Natural killer cell treated with Interleukin-12 subunit alpha and Interleukin-12 subunit beta and Interleukin-15 and Interleukin-18, amount 100 ng/mL, for 72 hours (primary cell): ENCODE measurements at regions not wholly inside any gene's neighbourhood (a gene's known extent, or its start where the extent isn't known, plus 50 kb on each side); places are given as distances from the start of the nearest gene placed in this dataset.
"Not testable (repeated sequence)": the region's sequence is repeated elsewhere in the genome, so short reads cannot be mapped to it uniquely, and the experiment has no call there.

Source experiments
- ATAC-seq, 2 donors: fragments of 150-1000 bp; cut with Tn5 transposase in 1 of 2; sonication (Bioruptor Pico), chemical (Tn5 transposase) in 1 of 2; 2 replicates each; pipeline ENCODE4 v1.10.0; 2021
- DNase-seq: peaks from one replicate; pipeline ENCODE4 v3.0.0; 2022; ENCODE audit warnings: low spot score
- H3K27ac Mint-ChIP-seq, 2 donors: 1 replicate in 1 of 2; 2 replicates in 1 of 2; pipeline ENCODE4 v1.8.0; 2022; ENCODE audit warnings: mixed read lengths in 2 of 2, mild to moderate bottlenecking in 1 of 2, moderate library complexity in 1 of 2
- H3K27me3 Mint-ChIP-seq, 2 donors: 1 replicate in 1 of 2; 2 replicates in 1 of 2; pipeline ENCODE4 v1.8.0; 2022; ENCODE audit warnings: mixed read lengths in 2 of 2
- H3K36me3 Mint-ChIP-seq: one replicate; pipeline ENCODE4 v1.8.0; 2022; ENCODE audit warnings: mixed read lengths
- H3K4me1 Mint-ChIP-seq, 2 donors: 1 replicate in 1 of 2; 2 replicates in 1 of 2; pipeline ENCODE4 v1.8.0; 2022; ENCODE audit warnings: low read depth in 2 of 2, mixed read lengths in 2 of 2, mild to moderate bottlenecking in 1 of 2
- H3K4me3 Mint-ChIP-seq: one replicate; pipeline ENCODE4 v1.8.0; 2022; ENCODE audit warnings: mixed read lengths
- H3K9me3 Mint-ChIP-seq: 2 replicates; pipeline ENCODE4 v1.8.0; 2022; ENCODE audit warnings: mixed read lengths

DNA sequence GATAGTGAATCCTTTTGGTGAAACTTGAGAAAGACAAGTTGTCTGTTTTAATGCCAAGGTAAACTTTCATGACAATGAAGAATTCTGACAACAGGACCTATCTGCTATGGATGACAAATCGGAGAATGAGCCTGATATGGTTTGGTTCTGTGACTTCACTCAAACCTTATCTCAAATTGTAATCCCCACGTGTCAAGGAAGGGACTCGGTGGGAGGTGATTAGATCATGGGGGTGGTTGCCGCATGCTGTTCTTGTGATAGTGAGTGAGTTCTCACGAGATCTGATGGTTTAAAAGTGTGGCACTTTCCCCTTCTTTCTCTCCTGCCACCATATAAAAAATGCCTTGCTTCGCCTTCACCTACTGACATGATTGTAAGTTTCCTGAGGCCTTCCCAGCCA, 1964.1 kb upstream of the CDH9 start:
- Mint-ChIP-seq H3K9me3 (peaks cover 11% of the 10 kb centered on the region), H3K27me3 (no peaks in the 10 kb centered on the region), H3K4me1 (no peaks in the 10 kb centered on the region), H3K4me3 (no peak overlapping the region), H3K36me3 (no peaks in the 10 kb centered on the region), H3K27ac (no peak overlapping the region)
- no peak for DNase-seq
- no peak for ATAC-seq

GRCh38 chr5:29001666-29002065, 1963.3 kb upstream of the CDH9 start:
- Mint-ChIP-seq H3K27me3 (no peaks in the 10 kb centered on the region), H3K4me3 (no peak overlapping the region), H3K9me3 (peaks cover 11% of the 10 kb centered on the region), H3K27ac (no peak overlapping the region), H3K4me1 (no peaks in the 10 kb centered on the region), H3K36me3 (no peaks in the 10 kb centered on the region)
- no peak for ATAC-seq
- DNase-seq = no peak

- H3K36me3 Mint-ChIP-seq = peaks cover 4% of the 10 kb centered on the region
- H3K9me3 Mint-ChIP-seq = peaks cover 21% of the 10 kb centered on the region
- no peaks in the 10 kb centered on the region for H3K27me3 Mint-ChIP-seq
- no peak overlapping the region for H3K27ac Mint-ChIP-seq
- ATAC-seq = no peak
- H3K4me1 Mint-ChIP-seq = no peaks in the 10 kb centered on the region
- no peak overlapping the region for H3K4me3 Mint-ChIP-seq
- no peak for DNase-seq
Measured at GRCh38 chr5:28984639-28985038, 1946.3 kb upstream of the CDH9 start.

- H3K9me3 Mint-ChIP-seq = peaks cover 18% of the 10 kb centered on the region
- H3K27me3 Mint-ChIP-seq = no peaks in the 10 kb centered on the region
- no peak overlapping the region for H3K27ac Mint-ChIP-seq
- no peaks in the 10 kb centered on the region for H3K4me1 Mint-ChIP-seq
- peaks cover 9% of the 10 kb centered on the region for H3K36me3 Mint-ChIP-seq
- DNase-seq = no peak
- no peak overlapping the region for H3K4me3 Mint-ChIP-seq
- no peak for ATAC-seq
Measured at GRCh38 chr5:28975508-28975907, 1937.1 kb upstream of the CDH9 start.

DNA sequence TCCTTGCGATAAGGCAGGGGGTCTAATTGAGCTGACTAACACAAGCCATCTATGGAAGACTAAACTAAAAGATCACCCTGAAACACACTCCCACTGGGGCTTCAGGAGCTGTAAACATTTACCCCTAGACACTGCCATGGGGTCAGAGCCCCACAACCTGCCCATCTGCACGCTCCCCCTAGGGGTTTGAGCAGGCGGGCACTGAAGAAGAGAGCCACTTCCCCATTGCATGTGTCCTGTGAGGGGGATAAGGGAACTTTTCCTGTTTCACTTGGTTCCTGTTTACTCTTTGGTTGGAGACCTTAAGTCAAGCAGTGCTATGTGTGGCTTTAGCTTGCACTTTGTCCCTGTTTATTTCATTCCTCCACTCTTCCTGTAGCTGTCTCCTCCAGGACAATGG, 1929.5 kb upstream of the CDH9 start:
- no peaks in the 10 kb centered on the region for H3K4me1 Mint-ChIP-seq
- no peak for DNase-seq
- no peak for ATAC-seq
- no peaks in the 10 kb centered on the region for H3K36me3 Mint-ChIP-seq
- no peak overlapping the region for H3K27ac Mint-ChIP-seq
- H3K9me3 Mint-ChIP-seq = peaks cover 4% of the 10 kb centered on the region
- H3K4me3 Mint-ChIP-seq = no peak overlapping the region
- no peaks in the 10 kb centered on the region for H3K27me3 Mint-ChIP-seq

DNA sequence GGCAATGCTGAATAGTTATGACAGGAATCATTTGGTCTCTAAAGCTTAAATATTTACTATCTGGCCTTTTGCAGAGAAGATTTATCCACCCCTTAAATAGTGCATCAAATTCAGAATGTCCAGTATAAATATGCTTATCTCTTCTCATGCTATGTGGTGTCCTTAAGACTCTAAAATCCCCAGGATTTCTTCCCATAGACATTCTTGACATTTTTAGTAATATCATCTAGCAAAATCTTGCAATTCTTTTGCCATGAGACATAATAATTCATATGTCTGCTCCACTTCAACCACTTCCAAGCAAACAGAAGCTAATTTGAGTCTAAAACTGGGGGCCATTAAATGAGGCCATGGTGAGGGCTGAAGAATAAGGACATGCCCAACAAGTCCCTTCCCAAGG, 1923.4 kb upstream of the CDH9 start:
- Mint-ChIP-seq H3K27ac (no peak overlapping the region), H3K9me3 (peaks cover 12% of the 10 kb centered on the region), H3K36me3 (no peaks in the 10 kb centered on the region), H3K27me3 (no peaks in the 10 kb centered on the region), H3K4me1 (no peaks in the 10 kb centered on the region), H3K4me3 (no peak overlapping the region)
- ATAC-seq = no peak
- no peak for DNase-seq

DNA sequence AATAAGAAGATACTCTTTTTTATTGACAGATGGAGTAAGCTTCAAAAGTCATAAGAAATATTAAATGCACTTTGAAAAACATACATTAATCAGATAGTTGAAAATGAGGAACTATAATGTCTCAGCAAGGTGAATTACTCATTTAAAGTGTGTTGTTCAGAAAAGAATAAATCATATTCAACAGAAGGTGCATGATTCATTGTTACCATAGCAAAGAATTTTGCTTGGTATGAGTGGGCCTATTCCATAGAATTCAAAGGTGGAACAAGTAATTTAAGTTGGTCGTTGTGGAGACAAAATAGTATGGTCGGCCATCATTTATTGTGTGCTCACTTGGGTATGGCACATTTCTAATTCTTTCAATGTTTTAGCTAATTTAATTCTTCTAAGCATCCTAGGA, 1920.2 kb upstream of the CDH9 start:
- no peak for ATAC-seq
- Mint-ChIP-seq H3K4me1 (no peaks in the 10 kb centered on the region), H3K36me3 (no peaks in the 10 kb centered on the region), H3K27me3 (no peaks in the 10 kb centered on the region), H3K27ac (no peak overlapping the region), H3K4me3 (no peak overlapping the region), H3K9me3 (peaks cover 11% of the 10 kb centered on the region)
- no peak for DNase-seq

GRCh38 chr5:28957450-28957849, 1919.1 kb upstream of the CDH9 start:
- DNase-seq (no peak), ATAC-seq (no peak)
- Mint-ChIP-seq H3K4me3 (no peak overlapping the region), H3K4me1 (no peaks in the 10 kb centered on the region), H3K9me3 (peaks cover 15% of the 10 kb centered on the region), H3K36me3 (no peaks in the 10 kb centered on the region), H3K27me3 (no peaks in the 10 kb centered on the region), H3K27ac (no peak overlapping the region)

- no peaks in the 10 kb centered on the region for H3K4me1 Mint-ChIP-seq
- H3K27ac Mint-ChIP-seq = no peak overlapping the region
- no peak overlapping the region for H3K4me3 Mint-ChIP-seq
- ATAC-seq (no peak), DNase-seq (no peak)
- no peaks in the 10 kb centered on the region for H3K27me3 Mint-ChIP-seq
- H3K9me3 Mint-ChIP-seq = peaks cover 13% of the 10 kb centered on the region
- H3K36me3 Mint-ChIP-seq = no peaks in the 10 kb centered on the region
Measured at GRCh38 chr5:28954074-28954473, 1915.7 kb upstream of the CDH9 start.

DNA sequence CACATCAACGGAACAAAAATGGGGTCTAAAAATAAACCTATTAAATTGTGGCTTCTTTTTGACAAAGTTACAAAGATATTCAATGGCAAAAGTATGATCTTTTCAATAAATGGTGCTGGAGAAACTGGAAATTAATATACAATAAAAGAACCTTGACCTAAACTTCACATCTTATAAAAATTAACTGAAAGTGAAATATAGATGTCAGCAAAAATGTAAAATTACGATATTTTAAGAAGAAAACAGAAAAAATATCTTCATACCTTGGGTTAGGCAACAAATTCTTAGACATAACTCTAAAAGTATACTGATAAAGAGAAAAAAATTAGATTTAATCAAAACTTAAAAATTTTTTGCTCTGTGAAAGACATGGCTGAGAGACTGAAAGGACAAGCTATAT, 1909.5 kb upstream of the CDH9 start:
- Mint-ChIP-seq H3K4me3 (no peak overlapping the region), H3K27ac (no peak overlapping the region), H3K27me3 (no peaks in the 10 kb centered on the region), H3K9me3 (peaks cover 12% of the 10 kb centered on the region), H3K4me1 (no peaks in the 10 kb centered on the region), H3K36me3 (no peaks in the 10 kb centered on the region)
- ATAC-seq (no peak), DNase-seq (no peak)

- no peak for ATAC-seq
- no peak for DNase-seq
- no peaks in the 10 kb centered on the region for H3K4me1 Mint-ChIP-seq
- H3K9me3 Mint-ChIP-seq = peaks cover 11% of the 10 kb centered on the region
- no peaks in the 10 kb centered on the region for H3K27me3 Mint-ChIP-seq
- no peaks in the 10 kb centered on the region for H3K36me3 Mint-ChIP-seq
- no peak overlapping the region for H3K27ac Mint-ChIP-seq
- H3K4me3 Mint-ChIP-seq = no peak overlapping the region
Measured at GRCh38 chr5:28945859-28946258, 1907.5 kb upstream of the CDH9 start.

- not testable (repeated sequence) for H3K4me3 Mint-ChIP-seq, H3K4me1 Mint-ChIP-seq, H3K9me3 Mint-ChIP-seq, H3K27ac Mint-ChIP-seq, DNase-seq, H3K36me3 Mint-ChIP-seq, ATAC-seq, H3K27me3 Mint-ChIP-seq
Measured at GRCh38 chr5:28929366-28929765, 1891.0 kb upstream of the CDH9 start.

GRCh38 chr5:28928327-28928790, 1890.0 kb upstream of the CDH9 start:
- not testable (repeated sequence) for H3K27me3 Mint-ChIP-seq, H3K9me3 Mint-ChIP-seq, DNase-seq, H3K36me3 Mint-ChIP-seq, H3K4me1 Mint-ChIP-seq, ATAC-seq, H3K27ac Mint-ChIP-seq, H3K4me3 Mint-ChIP-seq

DNA sequence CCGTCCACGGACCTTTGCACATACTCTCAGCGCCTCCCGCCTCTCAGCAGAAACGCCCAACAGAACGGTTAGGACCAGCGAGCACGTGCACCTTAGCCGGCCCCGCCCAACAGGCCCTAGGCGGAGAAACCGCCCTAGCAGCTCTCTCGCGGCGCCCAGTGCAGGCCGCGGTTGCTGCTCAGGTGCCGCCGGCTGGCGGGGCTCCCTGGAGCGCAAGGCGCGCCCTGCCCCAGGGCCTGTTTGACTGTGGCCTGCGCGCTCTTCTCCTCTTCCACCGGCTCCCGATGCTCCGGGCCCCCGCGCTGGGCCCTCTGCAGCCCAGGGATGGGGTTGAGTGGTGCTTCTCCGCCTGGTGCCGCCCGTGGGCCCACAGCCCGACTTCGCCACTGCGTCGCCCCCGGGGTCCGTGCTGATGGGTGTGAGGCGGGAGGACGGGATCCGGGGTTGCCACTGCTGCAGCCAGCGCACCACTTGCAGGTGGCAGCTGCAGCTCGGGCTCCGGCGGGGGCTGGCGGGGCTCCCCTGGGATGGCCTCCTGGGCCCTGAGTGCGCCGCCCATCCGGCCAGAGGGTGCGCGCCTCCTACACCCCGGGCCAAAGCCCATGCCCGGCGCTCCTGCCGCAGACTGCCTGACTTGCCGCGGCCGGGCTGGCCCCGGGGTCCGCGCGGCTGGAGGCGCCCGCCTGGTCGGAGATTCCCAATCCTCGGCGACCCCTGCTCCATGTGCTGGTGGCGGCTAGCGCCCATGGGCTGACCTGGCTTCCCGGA, 1889.4 kb upstream of the CDH9 start:
- peaks cover 5% of the 10 kb centered on the region for H3K36me3 Mint-ChIP-seq
- H3K9me3 Mint-ChIP-seq = peaks cover 8% of the 10 kb centered on the region
- ATAC-seq (no peak), DNase-seq (no peak)
- H3K4me3 Mint-ChIP-seq = no peak overlapping the region
- no peaks in the 10 kb centered on the region for H3K27me3 Mint-ChIP-seq
- H3K27ac Mint-ChIP-seq = no peak overlapping the region
- H3K4me1 Mint-ChIP-seq = no peaks in the 10 kb centered on the region

- H3K4me3 Mint-ChIP-seq = no peak overlapping the region
- H3K9me3 Mint-ChIP-seq = peaks cover 10% of the 10 kb centered on the region
- DNase-seq (no peak), ATAC-seq (no peak)
- no peaks in the 10 kb centered on the region for H3K4me1 Mint-ChIP-seq
- H3K27ac Mint-ChIP-seq = no peak overlapping the region
- no peaks in the 10 kb centered on the region for H3K27me3 Mint-ChIP-seq
- H3K36me3 Mint-ChIP-seq = peaks cover 5% of the 10 kb centered on the region
Measured at GRCh38 chr5:28926422-28926821, 1888.0 kb upstream of the CDH9 start.
